ENCODE measurements at regions not wholly inside any gene's neighbourhood (a gene's known extent, or its start where the extent isn't known, plus 50 kb on each side); places are given as distances from the start of the nearest gene placed in this dataset.

DNA sequence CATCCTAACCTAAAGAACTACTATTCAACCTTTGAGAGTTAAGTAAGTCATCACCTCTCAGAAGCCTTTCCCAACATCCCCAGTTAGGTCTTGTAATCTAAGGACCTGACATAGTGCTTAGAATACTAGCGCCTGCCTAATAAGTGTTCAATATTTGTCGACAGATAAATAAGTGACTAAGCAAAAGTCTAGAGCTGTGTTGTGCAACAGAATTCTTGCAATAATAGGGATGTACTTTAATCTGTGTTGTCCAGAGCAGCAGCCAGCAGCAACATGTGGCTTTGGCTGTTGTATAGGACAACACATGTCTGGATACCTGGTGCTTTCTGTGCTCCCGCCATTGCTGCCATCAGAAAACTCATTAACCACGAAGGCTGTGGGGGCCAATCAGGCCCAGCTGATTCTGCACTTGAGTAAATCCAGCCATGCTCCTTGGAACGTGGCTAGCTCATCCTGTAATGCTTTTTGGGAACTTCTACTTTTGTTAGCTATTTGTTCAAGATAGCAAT is 66.8 kb upstream of the NTM start:
- Histone ChIP-seq H3K4me3 (replicated peaks; ENCODE audit: insufficient read depth, low read length) (no peak overlapping the region), H3K27ac (replicated peaks) (no peak overlapping the region), H3K27me3 (ENCODE audit: insufficient read depth, poor library complexity, severe bottlenecking) (peaks cover 4% of the 10 kb centered on the region)
- TF ChIP-seq POLR2AphosphoS5 (IDR thresholded peaks at IDR 0.05; ENCODE audit: low read depth) (no peak), GABPA (IDR thresholded peaks at IDR 0.05; ENCODE audit: low read depth) (no peak), SPI1 (IDR thresholded peaks at IDR 0.05; ENCODE audit: borderline replicate concordance, low read depth) (no peak)
- TF ChIP-seq, protein P1, sequence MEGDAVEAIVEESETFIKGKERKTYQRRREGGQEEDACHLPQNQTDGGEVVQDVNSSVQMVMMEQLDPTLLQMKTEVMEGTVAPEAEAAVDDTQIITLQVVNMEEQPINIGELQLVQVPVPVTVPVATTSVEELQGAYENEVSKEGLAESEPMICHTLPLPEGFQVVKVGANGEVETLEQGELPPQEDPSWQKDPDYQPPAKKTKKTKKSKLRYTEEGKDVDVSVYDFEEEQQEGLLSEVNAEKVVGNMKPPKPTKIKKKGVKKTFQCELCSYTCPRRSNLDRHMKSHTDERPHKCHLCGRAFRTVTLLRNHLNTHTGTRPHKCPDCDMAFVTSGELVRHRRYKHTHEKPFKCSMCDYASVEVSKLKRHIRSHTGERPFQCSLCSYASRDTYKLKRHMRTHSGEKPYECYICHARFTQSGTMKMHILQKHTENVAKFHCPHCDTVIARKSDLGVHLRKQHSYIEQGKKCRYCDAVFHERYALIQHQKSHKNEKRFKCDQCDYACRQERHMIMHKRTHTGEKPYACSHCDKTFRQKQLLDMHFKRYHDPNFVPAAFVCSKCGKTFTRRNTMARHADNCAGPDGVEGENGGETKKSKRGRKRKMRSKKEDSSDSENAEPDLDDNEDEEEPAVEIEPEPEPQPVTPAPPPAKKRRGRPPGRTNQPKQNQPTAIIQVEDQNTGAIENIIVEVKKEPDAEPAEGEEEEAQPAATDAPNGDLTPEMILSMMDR (IDR thresholded peaks at IDR 0.05; ENCODE audit: insufficient read depth, low read length): no peak
- TF ChIP-seq, protein P2, sequence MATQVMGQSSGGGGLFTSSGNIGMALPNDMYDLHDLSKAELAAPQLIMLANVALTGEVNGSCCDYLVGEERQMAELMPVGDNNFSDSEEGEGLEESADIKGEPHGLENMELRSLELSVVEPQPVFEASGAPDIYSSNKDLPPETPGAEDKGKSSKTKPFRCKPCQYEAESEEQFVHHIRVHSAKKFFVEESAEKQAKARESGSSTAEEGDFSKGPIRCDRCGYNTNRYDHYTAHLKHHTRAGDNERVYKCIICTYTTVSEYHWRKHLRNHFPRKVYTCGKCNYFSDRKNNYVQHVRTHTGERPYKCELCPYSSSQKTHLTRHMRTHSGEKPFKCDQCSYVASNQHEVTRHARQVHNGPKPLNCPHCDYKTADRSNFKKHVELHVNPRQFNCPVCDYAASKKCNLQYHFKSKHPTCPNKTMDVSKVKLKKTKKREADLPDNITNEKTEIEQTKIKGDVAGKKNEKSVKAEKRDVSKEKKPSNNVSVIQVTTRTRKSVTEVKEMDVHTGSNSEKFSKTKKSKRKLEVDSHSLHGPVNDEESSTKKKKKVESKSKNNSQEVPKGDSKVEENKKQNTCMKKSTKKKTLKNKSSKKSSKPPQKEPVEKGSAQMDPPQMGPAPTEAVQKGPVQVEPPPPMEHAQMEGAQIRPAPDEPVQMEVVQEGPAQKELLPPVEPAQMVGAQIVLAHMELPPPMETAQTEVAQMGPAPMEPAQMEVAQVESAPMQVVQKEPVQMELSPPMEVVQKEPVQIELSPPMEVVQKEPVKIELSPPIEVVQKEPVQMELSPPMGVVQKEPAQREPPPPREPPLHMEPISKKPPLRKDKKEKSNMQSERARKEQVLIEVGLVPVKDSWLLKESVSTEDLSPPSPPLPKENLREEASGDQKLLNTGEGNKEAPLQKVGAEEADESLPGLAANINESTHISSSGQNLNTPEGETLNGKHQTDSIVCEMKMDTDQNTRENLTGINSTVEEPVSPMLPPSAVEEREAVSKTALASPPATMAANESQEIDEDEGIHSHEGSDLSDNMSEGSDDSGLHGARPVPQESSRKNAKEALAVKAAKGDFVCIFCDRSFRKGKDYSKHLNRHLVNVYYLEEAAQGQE (IDR thresholded peaks at IDR 0.05; ENCODE audit: insufficient replicate concordance, low read depth): no peak
- DNase-seq (ENCODE audit: low read depth in 1 of 2, low spot score in 1 of 2): no peak

DNA sequence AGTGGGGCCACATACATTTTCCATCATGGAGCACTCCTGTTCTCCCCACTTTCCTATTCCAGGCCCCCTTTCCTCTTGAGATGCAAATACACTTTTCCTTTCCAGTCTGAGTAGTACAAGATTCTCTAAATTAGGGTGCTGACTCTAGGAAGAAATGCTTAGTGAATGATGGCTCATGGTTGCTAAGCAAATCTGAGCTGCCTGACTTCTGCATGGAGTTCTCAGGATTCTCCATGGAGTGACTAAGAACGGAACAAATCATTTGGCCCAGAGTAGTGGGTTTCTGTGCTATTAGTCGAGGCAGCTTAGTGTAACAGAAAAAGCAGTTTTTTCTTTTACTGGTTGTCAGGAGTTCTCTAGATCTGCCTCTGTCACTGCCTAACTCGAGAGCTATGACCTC is 65.4 kb upstream of the NTM start:
- peaks cover 4% of the 10 kb centered on the region for H3K27me3 ChIP-seq (ENCODE audit: insufficient read depth, poor library complexity, severe bottlenecking)
- DNase-seq (ENCODE audit: low read depth in 1 of 2, low spot score in 1 of 2): no peak
- TF ChIP-seq POLR2AphosphoS5 (IDR thresholded peaks at IDR 0.05; ENCODE audit: low read depth) (no peak), GABPA (IDR thresholded peaks at IDR 0.05; ENCODE audit: low read depth) (no peak), SPI1 (IDR thresholded peaks at IDR 0.05; ENCODE audit: borderline replicate concordance, low read depth) (no peak)
- TF ChIP-seq, protein P2 (IDR thresholded peaks at IDR 0.05; ENCODE audit: insufficient replicate concordance, low read depth): no peak
- TF ChIP-seq, protein P1 (IDR thresholded peaks at IDR 0.05; ENCODE audit: insufficient read depth, low read length): no peak
- H3K27ac ChIP-seq (replicated peaks): no peak overlapping the region
- H3K4me3 ChIP-seq (replicated peaks; ENCODE audit: insufficient read depth, low read length): no peak overlapping the region

DNA sequence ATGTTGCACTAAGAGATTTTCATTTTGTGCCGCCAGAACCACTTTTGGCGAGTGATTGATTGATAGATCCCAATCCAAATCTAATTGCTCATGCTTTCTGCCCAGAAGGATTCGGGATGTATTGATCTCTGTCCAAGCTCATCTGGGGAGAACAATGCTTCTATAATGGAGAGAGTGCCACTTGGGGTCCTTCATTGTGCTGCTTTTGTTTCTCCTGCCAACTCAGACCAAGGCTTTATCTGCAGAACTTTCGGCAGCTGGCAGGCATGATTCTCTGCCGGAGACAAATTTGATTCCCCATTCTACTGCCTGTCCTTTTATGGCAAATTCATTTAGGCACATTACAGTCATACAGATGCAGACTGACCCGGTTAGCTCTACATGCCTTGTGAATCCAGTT is 62.9 kb upstream of the NTM start:
- TF ChIP-seq GABPA (IDR thresholded peaks at IDR 0.05; ENCODE audit: low read depth) (no peak), SPI1 (IDR thresholded peaks at IDR 0.05; ENCODE audit: borderline replicate concordance, low read depth) (no peak), POLR2AphosphoS5 (IDR thresholded peaks at IDR 0.05; ENCODE audit: low read depth) (no peak)
- TF ChIP-seq, protein P1 (IDR thresholded peaks at IDR 0.05; ENCODE audit: insufficient read depth, low read length): no peak
- TF ChIP-seq, protein P2 (IDR thresholded peaks at IDR 0.05; ENCODE audit: insufficient replicate concordance, low read depth): no peak
- Histone ChIP-seq H3K27ac (replicated peaks) (no peak overlapping the region), H3K4me3 (replicated peaks; ENCODE audit: insufficient read depth, low read length) (no peak overlapping the region), H3K27me3 (ENCODE audit: insufficient read depth, poor library complexity, severe bottlenecking) (peaks cover 6% of the 10 kb centered on the region)
- no peak for DNase-seq (ENCODE audit: low read depth in 1 of 2, low spot score in 1 of 2)

All from HL-60 (cell line).